ENCODE measurements at regions not wholly inside any gene's neighbourhood (a gene's known extent, or its start where the extent isn't known, plus 50 kb on each side); places are given as distances from the start of the nearest gene placed in this dataset.

DNA sequence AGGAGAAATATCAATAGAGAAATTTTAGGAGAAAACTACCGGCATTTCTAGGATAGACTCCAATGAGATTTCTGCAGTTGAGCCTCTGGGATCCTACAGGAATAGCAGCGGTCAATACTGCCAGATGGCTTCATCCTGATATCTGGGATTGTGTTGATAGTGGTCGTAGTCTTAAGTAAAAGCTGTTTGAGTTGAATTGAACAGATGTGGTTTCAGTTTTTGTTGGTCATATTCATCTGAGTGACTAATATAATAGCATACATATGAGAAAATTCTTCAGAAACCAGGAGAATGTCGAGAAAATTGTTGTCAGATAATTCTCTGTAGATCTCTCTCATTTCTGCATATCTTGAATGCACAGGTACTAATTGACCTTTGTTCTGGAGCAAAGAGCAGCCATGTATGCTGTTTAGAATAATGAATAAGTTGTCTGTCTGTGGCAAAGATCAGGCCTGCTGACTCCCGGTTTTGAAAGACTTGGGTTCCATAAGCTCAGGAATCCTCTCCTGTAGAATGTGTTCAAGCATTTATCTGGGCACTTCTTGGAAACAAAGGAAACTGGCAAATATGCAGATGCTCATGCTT lies 288.1 kb downstream of the TMX3 start:
- Histone ChIP-seq H3K36me3 (ENCODE audit: control insufficient read depth, insufficient read depth, low read length) (no peaks in the 10 kb centered on the region), H3K27me3 (ENCODE audit: control insufficient read depth, insufficient read depth, low read length) (no peaks in the 10 kb centered on the region), H3K9me3 (ENCODE audit: control insufficient read depth, insufficient read depth, low read length) (no peaks in the 10 kb centered on the region), H3K4me3 (ENCODE audit: low read depth, low read length) (no peak overlapping the region), H3K4me1 (ENCODE audit: control insufficient read depth, insufficient read depth, low read length) (no peaks in the 10 kb centered on the region), H3K27ac (ENCODE audit: low read depth, low read length) (no peak overlapping the region)
- DNase-seq (ENCODE audit: low read depth in 4 of 6, low spot score in 6 of 6) = no peak
- 75% methylated on average over 2 of the region's 5 CpGs for WGBS (ENCODE audit: insufficient coverage)

DNA sequence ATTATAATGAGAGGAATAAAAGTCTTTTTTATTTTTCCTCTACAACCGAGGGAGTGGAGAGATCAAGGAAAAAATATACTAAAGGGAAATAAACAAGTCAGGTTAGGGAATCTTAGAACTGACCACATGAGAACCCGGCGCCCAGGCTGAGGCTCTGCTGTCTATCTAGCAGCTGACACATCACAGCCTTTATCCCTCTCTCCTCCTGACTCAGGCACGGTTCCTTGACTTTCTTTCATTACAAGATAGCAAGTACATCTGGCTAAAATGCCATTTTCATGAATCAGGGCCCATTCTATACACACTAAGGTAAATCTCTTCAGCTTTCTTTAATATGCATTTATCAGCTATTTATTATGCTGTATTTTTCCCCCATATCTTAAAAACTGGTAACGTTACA lies 296.0 kb downstream of the TMX3 start:
- 92% methylated on average over 2 of the region's 5 CpGs for WGBS (ENCODE audit: insufficient coverage)
- no peak overlapping the region for H3K4me3 ChIP-seq (ENCODE audit: low read depth, low read length)
- H3K27me3 ChIP-seq (ENCODE audit: control insufficient read depth, insufficient read depth, low read length) = no peaks in the 10 kb centered on the region
- DNase-seq (ENCODE audit: low read depth in 4 of 6, low spot score in 6 of 6) = no peak
- no peaks in the 10 kb centered on the region for H3K4me1 ChIP-seq (ENCODE audit: control insufficient read depth, insufficient read depth, low read length)
- no peak overlapping the region for H3K27ac ChIP-seq (ENCODE audit: low read depth, low read length)
- no peaks in the 10 kb centered on the region for H3K36me3 ChIP-seq (ENCODE audit: control insufficient read depth, insufficient read depth, low read length)
- H3K9me3 ChIP-seq (ENCODE audit: control insufficient read depth, insufficient read depth, low read length) = no peaks in the 10 kb centered on the region

DNA sequence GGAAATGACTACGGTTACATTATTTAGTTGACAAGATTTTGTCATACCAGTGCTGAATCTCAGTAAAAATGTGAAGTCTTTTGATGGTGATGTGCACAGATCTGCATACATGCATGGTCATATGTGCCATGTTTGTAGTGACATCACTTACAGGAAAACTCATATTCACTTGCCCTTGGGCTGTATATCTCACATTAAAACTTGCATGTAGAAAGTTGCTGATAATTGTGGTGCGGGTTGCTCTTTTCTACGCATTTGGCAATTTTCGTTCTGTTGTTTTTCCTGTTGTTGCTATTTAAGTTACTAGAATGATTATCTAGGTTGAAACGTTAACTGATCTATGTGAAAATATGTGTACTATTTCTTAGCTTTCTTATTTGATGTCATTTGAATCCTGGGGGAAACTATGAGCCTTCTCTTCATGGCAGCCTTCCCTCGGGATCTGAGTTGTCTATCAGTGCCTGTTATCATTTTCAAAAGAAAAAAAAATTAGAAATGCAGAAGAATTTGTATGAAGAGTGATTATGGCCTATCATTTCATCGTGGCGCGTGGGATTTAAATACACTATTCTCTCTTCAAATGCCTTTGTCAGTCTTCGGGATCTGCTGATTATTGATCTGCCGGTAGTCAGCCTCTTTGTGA lies 296.6 kb downstream of the TMX3 start:
- H3K9me3 ChIP-seq (ENCODE audit: control insufficient read depth, insufficient read depth, low read length) = no peaks in the 10 kb centered on the region
- DNase-seq (ENCODE audit: low read depth in 4 of 6, low spot score in 6 of 6) = no peak
- WGBS (ENCODE audit: insufficient coverage) = 100% methylated on average over 3 of the region's 11 CpGs
- H3K4me1 ChIP-seq (ENCODE audit: control insufficient read depth, insufficient read depth, low read length) = no peaks in the 10 kb centered on the region
- H3K4me3 ChIP-seq (ENCODE audit: low read depth, low read length) = no peak overlapping the region
- no peaks in the 10 kb centered on the region for H3K36me3 ChIP-seq (ENCODE audit: control insufficient read depth, insufficient read depth, low read length)
- H3K27ac ChIP-seq (ENCODE audit: low read depth, low read length) = no peak overlapping the region
- no peaks in the 10 kb centered on the region for H3K27me3 ChIP-seq (ENCODE audit: control insufficient read depth, insufficient read depth, low read length)

DNA sequence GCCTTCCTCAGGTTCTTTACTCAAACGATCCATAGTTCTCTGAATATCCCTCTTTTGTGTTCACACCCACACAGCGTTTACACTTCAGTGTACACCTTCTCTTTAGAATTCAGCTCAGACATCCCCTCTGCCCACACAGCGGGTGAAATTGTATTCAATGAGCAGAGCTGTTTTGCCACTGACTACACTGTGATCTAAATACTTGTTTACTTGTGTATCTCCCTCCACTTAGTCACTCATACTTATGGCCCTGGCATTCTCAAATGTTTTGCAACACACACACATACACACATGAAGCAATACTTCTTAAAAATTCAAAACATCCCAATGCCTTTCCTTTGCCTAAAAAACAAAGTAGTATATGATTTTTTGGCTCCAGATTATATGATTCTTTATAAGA lies 297.1 kb downstream of the TMX3 start:
- H3K4me1 ChIP-seq (ENCODE audit: control insufficient read depth, insufficient read depth, low read length) = no peaks in the 10 kb centered on the region
- H3K27me3 ChIP-seq (ENCODE audit: control insufficient read depth, insufficient read depth, low read length) = no peaks in the 10 kb centered on the region
- WGBS (ENCODE audit: insufficient coverage) = 48% methylated on average over 2 of the region's 3 CpGs
- no peaks in the 10 kb centered on the region for H3K9me3 ChIP-seq (ENCODE audit: control insufficient read depth, insufficient read depth, low read length)
- H3K36me3 ChIP-seq (ENCODE audit: control insufficient read depth, insufficient read depth, low read length) = no peaks in the 10 kb centered on the region
- H3K27ac ChIP-seq (ENCODE audit: low read depth, low read length) = no peak overlapping the region
- no peak overlapping the region for H3K4me3 ChIP-seq (ENCODE audit: low read depth, low read length)
- peak in 2 of 6 donors; percentile 9 to 16 for DNase-seq (ENCODE audit: low read depth in 4 of 6, low spot score in 6 of 6)

DNA sequence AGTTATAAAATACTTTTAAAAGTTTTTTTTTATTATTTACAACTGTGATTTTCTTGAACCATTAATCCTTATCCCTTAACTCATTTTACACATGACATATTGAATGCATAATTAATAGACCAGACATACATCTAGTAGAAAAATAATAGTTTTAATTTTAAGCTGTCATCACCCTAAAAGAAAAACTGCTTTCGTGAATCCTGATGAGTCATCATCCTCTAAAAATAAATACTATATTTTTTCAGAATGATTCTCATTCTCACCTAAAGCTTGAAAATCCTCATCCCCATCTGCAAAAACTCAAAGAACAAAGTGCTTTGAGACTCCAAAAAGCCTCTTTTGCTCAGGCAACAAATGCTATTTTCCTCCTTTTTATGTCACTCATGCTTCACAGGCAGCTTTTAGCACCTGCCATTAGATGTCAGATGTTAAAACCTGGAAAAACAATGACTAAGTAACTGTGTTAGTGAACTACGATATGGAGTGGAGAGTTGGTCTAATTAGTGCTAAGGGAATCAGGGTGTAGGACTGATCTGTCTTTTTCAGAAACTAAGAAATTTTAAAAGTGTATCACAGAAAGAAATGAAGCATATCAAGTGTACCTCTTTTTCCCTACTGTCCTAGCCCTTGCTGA lies 297.6 kb downstream of the TMX3 start:
- no peak overlapping the region for H3K4me3 ChIP-seq (ENCODE audit: low read depth, low read length)
- 20% methylated on average over 1 of the region's 2 CpGs for WGBS (ENCODE audit: insufficient coverage)
- no peaks in the 10 kb centered on the region for H3K4me1 ChIP-seq (ENCODE audit: control insufficient read depth, insufficient read depth, low read length)
- H3K27me3 ChIP-seq (ENCODE audit: control insufficient read depth, insufficient read depth, low read length) = no peaks in the 10 kb centered on the region
- H3K9me3 ChIP-seq (ENCODE audit: control insufficient read depth, insufficient read depth, low read length) = no peaks in the 10 kb centered on the region
- DNase-seq (ENCODE audit: low read depth in 4 of 6, low spot score in 6 of 6) = peak in 1 of 6 donors; percentile 13
- H3K27ac ChIP-seq (ENCODE audit: low read depth, low read length) = no peak overlapping the region
- H3K36me3 ChIP-seq (ENCODE audit: control insufficient read depth, insufficient read depth, low read length) = no peaks in the 10 kb centered on the region

DNA sequence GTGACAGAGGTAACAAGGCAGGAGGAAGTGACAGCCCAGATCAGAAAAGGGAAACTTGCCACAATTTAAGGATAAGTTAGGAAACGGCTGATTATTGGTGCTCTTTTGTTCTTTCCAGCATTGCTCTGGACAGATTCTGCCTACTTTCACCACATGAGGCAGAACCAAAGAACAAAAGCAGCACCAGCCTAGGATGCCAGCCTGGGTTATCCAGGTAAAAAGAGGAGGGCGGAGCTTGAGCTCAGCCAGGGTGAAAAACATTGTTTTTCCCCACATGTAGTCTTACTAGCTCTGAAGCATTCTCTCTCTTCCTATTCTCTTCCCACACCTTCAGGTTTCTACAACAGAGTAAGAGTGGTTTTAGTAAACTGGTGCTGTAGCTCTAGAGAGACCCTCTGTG lies 300.5 kb downstream of the TMX3 start:
- no peaks in the 10 kb centered on the region for H3K36me3 ChIP-seq (ENCODE audit: control insufficient read depth, insufficient read depth, low read length)
- H3K27ac ChIP-seq (ENCODE audit: low read depth, low read length) = no peak overlapping the region
- H3K4me1 ChIP-seq (ENCODE audit: control insufficient read depth, insufficient read depth, low read length) = no peaks in the 10 kb centered on the region
- no peaks in the 10 kb centered on the region for H3K27me3 ChIP-seq (ENCODE audit: control insufficient read depth, insufficient read depth, low read length)
- no peak overlapping the region for H3K4me3 ChIP-seq (ENCODE audit: low read depth, low read length)
- DNase-seq (ENCODE audit: low read depth in 4 of 6, low spot score in 6 of 6) = no peak
- H3K9me3 ChIP-seq (ENCODE audit: control insufficient read depth, insufficient read depth, low read length) = no peaks in the 10 kb centered on the region
- no CpG with 5 or more reads among the region's 2 CpGs for WGBS (ENCODE audit: insufficient coverage)

DNA sequence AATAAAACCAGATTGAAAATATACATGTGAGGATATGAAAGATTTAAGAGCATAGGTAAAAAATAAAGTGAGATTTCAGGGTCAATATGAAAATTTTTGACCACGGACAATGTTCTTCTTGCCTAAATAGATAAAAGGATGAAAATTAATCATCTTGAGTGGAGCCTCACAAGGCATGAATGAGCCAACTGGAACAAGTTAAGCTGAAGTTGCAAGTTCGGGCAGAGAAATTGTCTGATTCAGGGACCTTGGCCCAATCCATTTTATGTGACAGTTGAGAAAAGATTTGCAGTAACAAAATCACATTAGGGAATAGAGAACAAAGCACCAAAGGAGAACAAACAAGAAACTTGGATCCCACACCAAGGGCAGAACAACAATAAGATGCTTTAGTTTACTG lies 305.3 kb downstream of the TMX3 start:
- 40% methylated on average over 1 of the region's 2 CpGs for WGBS (ENCODE audit: insufficient coverage)
- no peak overlapping the region for H3K27ac ChIP-seq (ENCODE audit: low read depth, low read length)
- H3K36me3 ChIP-seq (ENCODE audit: control insufficient read depth, insufficient read depth, low read length) = no peaks in the 10 kb centered on the region
- DNase-seq (ENCODE audit: low read depth in 4 of 6, low spot score in 6 of 6) = peak in 1 of 6 donors; percentile 6
- no peaks in the 10 kb centered on the region for H3K9me3 ChIP-seq (ENCODE audit: control insufficient read depth, insufficient read depth, low read length)
- no peaks in the 10 kb centered on the region for H3K4me1 ChIP-seq (ENCODE audit: control insufficient read depth, insufficient read depth, low read length)
- no peak overlapping the region for H3K4me3 ChIP-seq (ENCODE audit: low read depth, low read length)
- no peaks in the 10 kb centered on the region for H3K27me3 ChIP-seq (ENCODE audit: control insufficient read depth, insufficient read depth, low read length)

DNA sequence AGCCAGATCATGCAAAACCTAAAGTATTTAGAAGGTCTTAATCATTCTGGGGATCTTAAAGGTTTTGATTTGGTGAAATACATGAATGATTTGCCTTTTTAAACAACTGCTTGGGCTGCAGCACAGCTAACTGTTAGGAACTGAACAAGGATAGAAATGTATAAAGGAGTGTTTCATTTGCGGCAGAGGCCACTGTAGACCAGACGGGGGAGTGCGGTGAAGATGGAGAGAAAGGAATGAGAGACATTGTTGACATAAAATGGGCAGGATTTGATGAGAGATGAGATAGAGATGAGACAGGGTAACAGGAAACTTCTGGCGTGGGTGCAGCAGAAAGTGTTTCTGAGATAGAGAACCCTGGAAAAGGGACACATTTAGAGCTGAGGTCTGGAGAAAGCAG lies 308.1 kb downstream of the TMX3 start:
- Histone ChIP-seq H3K4me3 (ENCODE audit: low read depth, low read length) (no peak overlapping the region), H3K9me3 (ENCODE audit: control insufficient read depth, insufficient read depth, low read length) (no peaks in the 10 kb centered on the region), H3K27me3 (ENCODE audit: control insufficient read depth, insufficient read depth, low read length) (no peaks in the 10 kb centered on the region), H3K4me1 (ENCODE audit: control insufficient read depth, insufficient read depth, low read length) (no peaks in the 10 kb centered on the region), H3K27ac (ENCODE audit: low read depth, low read length) (no peak overlapping the region), H3K36me3 (ENCODE audit: control insufficient read depth, insufficient read depth, low read length) (no peaks in the 10 kb centered on the region)
- 71% methylated on average over 4 of the region's 4 CpGs for WGBS (ENCODE audit: insufficient coverage)
- DNase-seq (ENCODE audit: low read depth in 4 of 6, low spot score in 6 of 6) = peak in 1 of 6 donors; percentile 6

DNA sequence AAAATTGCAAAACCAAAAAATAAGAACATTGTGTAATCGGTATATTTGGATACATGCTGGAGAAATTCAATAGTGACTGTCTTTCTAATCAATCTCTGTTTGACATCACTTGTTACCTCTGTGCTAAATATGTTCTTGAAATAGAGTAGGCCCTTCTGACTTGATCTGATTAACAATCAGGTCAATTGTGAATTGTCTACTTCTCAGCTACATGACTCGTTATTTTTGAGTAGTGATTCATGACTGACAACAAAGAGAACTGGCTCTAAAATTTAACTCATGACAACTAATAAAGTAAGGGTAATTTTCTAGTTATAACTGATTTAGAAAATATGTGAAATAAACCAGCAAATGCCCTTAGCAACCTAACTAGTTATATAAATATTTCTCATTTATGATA lies 312.1 kb downstream of the TMX3 start:
- Histone ChIP-seq H3K9me3 (ENCODE audit: control insufficient read depth, insufficient read depth, low read length) (no peaks in the 10 kb centered on the region), H3K4me1 (ENCODE audit: control insufficient read depth, insufficient read depth, low read length) (no peaks in the 10 kb centered on the region), H3K36me3 (ENCODE audit: control insufficient read depth, insufficient read depth, low read length) (no peaks in the 10 kb centered on the region), H3K4me3 (ENCODE audit: low read depth, low read length) (no peak overlapping the region), H3K27ac (ENCODE audit: low read depth, low read length) (no peak overlapping the region), H3K27me3 (ENCODE audit: control insufficient read depth, insufficient read depth, low read length) (no peaks in the 10 kb centered on the region)
- no CpG with 5 or more reads among the region's 2 CpGs for WGBS (ENCODE audit: insufficient coverage)
- DNase-seq (ENCODE audit: low read depth in 4 of 6, low spot score in 6 of 6) = no peak

DNA sequence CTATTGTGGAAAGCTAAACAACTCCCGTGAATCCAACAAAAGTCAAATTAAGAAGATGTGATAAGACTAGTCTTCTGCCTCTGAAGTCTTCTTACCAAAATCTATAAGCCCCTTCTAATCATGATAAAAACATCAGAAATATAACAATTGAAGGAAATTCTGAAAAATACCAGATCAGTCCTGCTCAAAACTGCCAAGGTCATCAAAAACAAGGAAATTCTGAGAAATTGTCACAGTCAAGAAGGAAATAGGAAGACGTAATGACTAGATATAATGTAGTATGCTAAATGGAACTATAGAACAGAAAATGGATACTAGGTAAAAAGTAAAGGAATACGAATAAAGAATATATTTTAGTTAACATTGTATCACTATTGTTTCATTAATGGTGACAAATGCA lies 314.0 kb downstream of the TMX3 start:
- no peaks in the 10 kb centered on the region for H3K36me3 ChIP-seq (ENCODE audit: control insufficient read depth, insufficient read depth, low read length)
- H3K4me3 ChIP-seq (ENCODE audit: low read depth, low read length) = no peak overlapping the region
- no peak for DNase-seq (ENCODE audit: low read depth in 4 of 6, low spot score in 6 of 6)
- WGBS (ENCODE audit: insufficient coverage) = no CpG with 5 or more reads among the region's 3 CpGs
- no peaks in the 10 kb centered on the region for H3K9me3 ChIP-seq (ENCODE audit: control insufficient read depth, insufficient read depth, low read length)
- no peaks in the 10 kb centered on the region for H3K27me3 ChIP-seq (ENCODE audit: control insufficient read depth, insufficient read depth, low read length)
- H3K27ac ChIP-seq (ENCODE audit: low read depth, low read length) = no peak overlapping the region
- H3K4me1 ChIP-seq (ENCODE audit: control insufficient read depth, insufficient read depth, low read length) = no peaks in the 10 kb centered on the region

Measured in spinal cord (tissue), 9 donors.